ENCODE measurements at regions not wholly inside any gene's neighbourhood (a gene's known extent, or its start where the extent isn't known, plus 50 kb on each side); places are given as distances from the start of the nearest gene placed in this dataset.

DNA sequence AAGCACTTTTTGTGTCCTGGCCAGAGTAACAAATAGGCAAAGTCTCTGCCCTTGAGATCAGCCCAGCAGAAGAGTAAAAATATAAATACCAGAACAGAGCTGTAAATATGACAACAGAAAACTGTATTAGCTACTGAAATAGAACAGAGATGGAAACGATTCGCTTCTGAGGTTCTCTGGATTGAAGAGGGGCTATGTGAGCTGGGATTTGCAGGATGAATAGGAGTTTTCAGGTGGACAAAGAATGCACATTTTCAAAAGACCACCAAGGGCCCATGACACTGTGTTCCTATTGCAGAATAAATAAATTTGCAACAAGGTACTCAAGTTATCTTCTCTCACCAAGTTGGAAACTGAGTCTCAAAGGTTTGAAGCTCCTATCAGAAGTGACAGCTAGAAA lies 176.6 kb downstream of the BCL11B start:
- no peak for DNase-seq (ENCODE audit: low read depth)

DNA sequence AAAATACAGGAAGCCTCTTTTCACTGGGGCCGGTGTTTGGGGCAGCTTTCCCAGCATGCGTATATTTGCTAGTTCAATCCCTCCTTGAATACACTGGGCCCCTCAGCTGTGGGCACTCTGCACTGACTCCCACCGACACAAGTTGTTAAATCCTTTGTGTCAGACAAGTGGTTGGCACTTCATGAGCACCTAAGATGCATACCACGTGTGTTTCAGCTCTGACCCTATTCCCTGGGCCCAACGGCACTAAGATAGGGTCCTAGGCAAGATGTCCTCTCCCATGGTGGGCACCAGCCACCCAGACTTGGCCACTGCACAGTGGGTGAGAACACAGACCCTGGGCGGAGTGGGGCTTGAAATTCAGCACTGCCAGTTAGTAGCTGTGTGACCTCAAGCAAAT lies 173.8 kb downstream of the BCL11B start:
- DNase-seq (ENCODE audit: low read depth) = no peak

DNA sequence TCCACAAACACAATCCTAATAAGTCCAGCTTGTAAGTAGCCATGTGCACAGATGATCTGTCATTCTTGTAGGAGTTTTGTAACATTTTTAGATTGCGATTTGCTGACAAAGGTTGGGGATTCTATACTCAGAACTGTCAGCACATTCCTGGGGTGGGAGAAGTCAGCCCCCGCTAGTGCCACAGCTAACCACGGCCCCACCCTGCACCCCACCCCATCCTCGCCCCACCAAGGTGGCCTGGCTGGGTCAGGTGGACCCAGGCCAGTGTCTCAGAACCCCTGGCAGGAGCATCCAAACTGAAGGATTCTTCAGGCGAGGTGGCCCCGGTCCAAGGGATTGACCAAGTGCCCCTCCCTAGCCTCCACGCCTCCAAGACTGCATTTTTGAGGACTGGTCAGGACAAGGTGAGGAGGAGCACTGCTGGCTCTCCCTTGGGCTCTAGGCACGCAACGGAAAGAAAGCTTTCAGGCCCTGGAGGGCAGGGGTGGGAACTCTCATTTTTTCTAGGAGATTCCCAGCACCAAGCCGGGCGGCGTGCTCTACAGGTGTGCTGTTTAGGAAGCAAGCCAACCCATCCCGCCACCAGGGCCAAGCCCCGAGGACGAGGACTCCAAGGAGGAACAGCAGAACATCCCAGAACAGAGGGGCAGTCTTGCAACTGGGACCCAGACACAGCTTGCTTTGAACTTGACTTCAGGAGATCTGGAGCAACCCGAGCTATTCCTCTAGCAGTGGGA lies 172.8 kb downstream of the BCL11B start:
- no peak for DNase-seq (ENCODE audit: low read depth)

DNA sequence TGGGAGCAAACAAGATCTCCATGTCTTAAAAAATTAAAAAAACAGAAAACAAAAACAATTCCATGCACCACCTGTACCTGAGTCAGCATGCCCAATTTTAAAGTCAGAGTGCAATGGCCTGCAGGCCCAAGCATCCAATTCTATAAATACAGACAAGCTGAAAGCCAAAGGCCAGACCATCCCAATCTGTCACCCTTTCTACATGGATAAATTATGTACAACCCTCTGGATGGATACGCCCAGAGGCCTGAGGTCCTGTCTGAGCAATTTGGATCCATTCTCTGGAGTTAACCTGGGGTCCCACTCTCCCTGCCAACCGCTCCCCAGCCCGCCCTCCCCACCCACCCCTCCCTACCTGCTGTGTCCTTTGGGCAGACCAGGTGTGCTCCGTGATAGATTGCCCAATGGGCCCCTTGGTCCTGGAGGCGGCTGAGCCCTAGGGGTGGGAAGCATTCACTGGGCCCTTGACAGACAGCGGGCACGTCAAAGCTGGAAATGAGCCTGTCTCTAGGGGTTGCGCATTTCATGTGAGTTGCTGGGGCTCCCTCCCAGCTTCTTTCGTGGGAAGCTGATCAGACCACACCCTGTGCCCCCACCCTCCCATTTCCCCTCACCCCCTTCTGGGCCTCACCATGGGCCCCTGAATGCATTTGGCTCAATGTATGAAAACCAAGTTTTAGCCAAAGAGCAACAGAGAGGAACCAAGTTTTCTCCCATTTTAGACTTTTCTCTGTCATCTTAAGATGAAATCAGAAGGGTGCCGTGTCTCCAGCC lies 171.3 kb downstream of the BCL11B start:
- DNase-seq (ENCODE audit: low read depth) = no peak

DNA sequence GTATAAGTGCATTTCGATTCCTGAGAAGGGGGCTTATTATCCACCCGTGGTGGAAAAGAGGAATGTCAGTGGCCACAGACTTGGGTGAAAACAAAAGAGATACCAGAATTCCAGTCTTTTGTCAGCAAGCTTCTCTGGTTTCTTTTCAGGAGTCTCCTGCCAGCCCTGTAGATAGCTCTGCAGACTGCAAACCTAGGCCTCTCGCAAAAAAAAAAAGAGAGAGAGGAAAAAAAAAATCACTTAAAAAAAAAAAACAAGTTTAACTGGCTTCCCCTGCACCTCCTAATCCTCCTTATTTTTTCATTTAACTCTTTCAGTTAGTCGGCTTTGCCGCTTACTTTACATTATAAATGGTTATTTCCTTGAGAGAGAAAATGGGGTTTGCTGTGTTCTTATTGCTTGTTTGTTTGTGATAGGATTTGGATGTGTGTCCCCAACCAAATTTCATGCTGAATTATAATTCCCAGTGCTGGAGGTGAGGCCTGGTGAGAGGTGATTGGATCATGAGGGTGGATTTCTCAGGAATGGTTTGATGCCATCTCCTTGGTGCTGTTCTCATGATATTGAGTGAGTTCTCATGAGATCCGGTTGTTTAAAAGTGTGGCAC lies 170.0 kb downstream of the BCL11B start:
- no peak for DNase-seq (ENCODE audit: low read depth)

DNA sequence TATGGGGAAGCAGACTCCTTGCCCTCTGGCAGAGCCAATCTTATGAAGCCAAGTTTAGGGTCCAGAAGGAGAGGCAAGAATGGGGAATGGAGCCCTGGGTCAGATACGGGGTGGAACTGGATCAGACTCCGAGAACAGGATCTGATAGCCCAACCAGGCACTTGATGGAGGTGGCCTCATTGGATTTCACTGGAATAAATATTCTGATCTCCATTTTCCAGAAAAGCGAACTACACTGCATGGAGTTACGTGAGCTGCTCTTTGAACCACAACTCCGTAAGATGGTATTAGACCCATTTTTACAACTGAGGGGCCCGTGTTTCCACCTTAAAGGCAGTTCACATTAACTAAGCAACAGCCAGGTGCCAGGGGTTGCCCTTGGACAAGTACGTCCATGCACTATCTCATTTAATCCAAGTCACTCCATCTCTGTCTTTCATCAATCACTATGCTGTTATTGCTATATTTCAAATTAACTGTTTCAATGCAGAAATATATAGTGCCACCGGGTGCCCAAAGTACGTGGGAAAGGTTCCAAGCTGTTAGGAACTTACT lies 155.2 kb downstream of the BCL11B start:
- DNase-seq (ENCODE audit: low read depth) = no peak

DNA sequence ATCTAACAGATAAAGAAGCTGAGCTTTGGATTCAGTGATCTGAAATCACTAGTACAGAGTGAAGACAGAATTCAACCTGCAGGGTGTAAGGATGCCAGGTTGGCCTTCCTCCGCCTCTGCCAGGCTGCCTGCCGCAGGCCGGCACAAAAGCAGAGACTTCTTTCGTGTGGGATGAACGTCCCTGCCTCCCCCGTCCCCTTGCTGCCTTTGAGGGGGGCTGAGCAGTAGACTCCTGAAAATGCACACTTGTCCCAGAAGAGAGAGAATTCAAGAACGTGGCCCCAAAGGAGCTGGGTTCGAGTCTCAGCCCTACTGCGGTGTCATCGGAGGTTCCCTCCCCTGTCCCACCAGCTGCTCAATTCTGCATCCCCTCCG lies 154.3 kb downstream of the BCL11B start:
- no peak for DNase-seq (ENCODE audit: low read depth)

DNA sequence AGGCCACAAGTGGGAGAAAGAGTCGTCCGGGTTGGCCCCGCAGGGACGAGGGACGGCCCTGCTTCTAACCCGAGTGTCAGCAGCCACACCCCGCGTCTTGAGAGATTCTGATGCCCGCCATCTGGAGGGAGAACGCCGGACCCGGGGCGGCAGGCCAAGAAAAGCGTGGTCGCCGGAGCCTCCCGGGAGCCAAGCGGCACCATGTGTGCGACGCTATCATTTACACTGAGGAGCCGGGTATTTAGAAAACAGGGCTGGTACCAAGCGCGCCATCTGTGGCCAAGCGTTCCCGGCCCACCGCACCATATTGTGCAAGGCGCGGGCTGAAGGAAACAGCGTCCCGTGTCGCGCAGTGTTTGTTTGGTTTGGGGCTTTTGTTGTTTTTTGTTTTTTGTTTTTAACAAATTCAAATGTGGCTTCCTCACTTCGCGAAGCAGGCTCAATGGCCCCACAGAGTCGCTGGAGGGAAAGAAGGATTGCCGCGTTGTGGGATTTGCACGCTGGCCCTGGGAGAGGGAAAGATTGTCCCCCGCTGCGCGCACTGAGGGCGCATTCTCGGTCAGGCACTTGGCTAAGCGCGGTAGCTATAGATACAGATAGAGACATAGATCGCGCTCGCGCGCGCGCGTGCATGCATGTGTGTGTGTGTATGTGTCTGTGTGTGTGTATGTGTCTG lies 153.8 kb downstream of the BCL11B start:
- DNase-seq (ENCODE audit: low read depth) = no peak

DNA sequence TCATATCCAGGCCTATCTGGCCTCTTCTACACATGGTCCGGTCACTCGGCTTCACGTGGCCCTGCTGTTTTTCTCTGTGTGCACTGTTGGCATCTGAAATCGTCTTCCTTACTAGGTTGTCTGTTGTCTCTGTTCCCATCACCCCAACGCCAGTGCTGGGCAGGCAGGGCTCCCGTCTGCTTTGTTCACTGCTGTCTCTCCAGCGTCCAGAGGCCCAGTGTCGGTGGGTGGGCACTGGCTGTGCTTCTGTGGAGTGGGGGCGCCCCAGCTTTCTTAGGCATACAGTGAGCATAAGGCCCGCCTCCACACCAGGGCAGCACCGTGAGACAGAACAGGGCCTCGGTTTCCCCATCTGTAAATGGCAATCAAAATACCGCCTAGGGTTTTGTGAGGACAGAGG lies 153.1 kb downstream of the BCL11B start:
- DNase-seq (ENCODE audit: low read depth) = no peak

Data from fibroblast of the conjunctiva (primary cell).